HCT116 (cell line): ENCODE measurements at regions not wholly inside any gene's neighbourhood (a gene's known extent, or its start where the extent isn't known, plus 50 kb on each side); places are given as distances from the start of the nearest gene placed in this dataset.

Source experiments
- ATAC-seq: fragments of 200-7000 bp; cut with Tn5 transposase; 2 replicates; pipeline ENCODE4 v1.9.1; 2020; ENCODE audit warnings: mild to moderate bottlenecking, moderate library complexity
- BruUV-seq: library from RNA; stranded (reverse); fragments of 400-500 nt; replicated peaks from 2 replicates; lab custom pipeline; 2021; lab: Mats Ljungman, UMichigan
- CTCF ChIA-PET: fragments of 300-600 bp; sonication (Branson Sonifier 250); formaldehyde crosslinking; loops from one replicate; lab custom pipeline; 2021; ENCODE audit warnings: antibody characterized with exemption; lab: Charles Lee
- POLR2A ChIA-PET: fragments of 300-600, 350-600 bp; sonication (Branson Sonifier 250); formaldehyde crosslinking; loops from one replicate; lab custom pipeline; 2021; ENCODE audit warnings: antibody characterized with exemption; lab: Charles Lee
- RAD21 ChIA-PET, 2 experiments: fragments of 300-600 bp; sonication (Branson Sonifier 250); formaldehyde crosslinking; loops; one replicate each; lab custom pipeline; 2023; ENCODE audit warnings: low total read pairs in 2 of 2; ENCODE audit not compliant: uncharacterized antibody in 2 of 2, unreplicated experiment in 2 of 2, low non-redundant PET in 1 of 2; lab: Charles Lee
- DNase-seq: peaks from one replicate; pipeline ENCODE4 v3.0.0-alpha.2; 2010; ENCODE audit warnings: low read depth, low spot score
- H2AFZ ChIP-seq: fragments of 200-600 bp; shearing (Covaris generic), sonication (generic); 2 replicates; pipeline ENCODE4 v1.6.1; 2017; ENCODE audit warnings: low read depth, mixed run types, mixed read lengths, antibody characterized with exemption, low read length; ENCODE audit not compliant: poor library complexity, severe bottlenecking
- H3K27ac ChIP-seq: 2 replicates; pipeline ENCODE4 v1.5.1; 2012; ENCODE audit warnings: low read depth, low read length
- H3K27me3 ChIP-seq: fragments of 200-600 bp; sonication (generic); 2 replicates; pipeline ENCODE4 v1.6.1; 2016; ENCODE audit warnings: mixed run types, low read length, mixed read lengths; ENCODE audit not compliant: insufficient read depth
- H3K36me3 ChIP-seq, 2 experiments: fragments of 200-500 bp in 1 of 2; fragments of 200-600 bp in 1 of 2; sonication (Bioruptor generic) in 1 of 2; sonication (generic) in 1 of 2; 2 replicates each; pipeline versions ENCODE4 v1.5.1 to v1.6.1; 2014 to 2016; ENCODE audit warnings: low read length in 2 of 2, inconsistent platforms in 1 of 2, mixed read lengths in 1 of 2, mixed run types in 1 of 2; ENCODE audit not compliant: insufficient read depth in 2 of 2, control insufficient read depth in 1 of 2
- H3K4me1 ChIP-seq, 2 experiments: fragments of 200-600 bp in 1 of 2; sonication (generic) in 1 of 2; 2 replicates each; pipeline versions ENCODE4 v1.5.1 to v1.6.1; 2012 to 2017; ENCODE audit warnings: low read length in 2 of 2, inconsistent platforms in 1 of 2, mild to moderate bottlenecking in 1 of 2, mixed read lengths in 1 of 2, mixed run types in 1 of 2, moderate library complexity in 1 of 2; ENCODE audit not compliant: insufficient read depth in 2 of 2, control insufficient read depth in 1 of 2
- H3K4me2 ChIP-seq: fragments of 200-600 bp; sonication (generic); 2 replicates; pipeline ENCODE4 v1.6.1; 2017; ENCODE audit warnings: mixed run types, low read length, mixed read lengths
- H3K4me3 ChIP-seq, 2 experiments: fragments of 200-600 bp in 1 of 2; sonication (generic) in 1 of 2; replicated peaks in 1 of 2; 2 replicates each; pipeline ENCODE4 v1.5.1; 2011 to 2016; ENCODE audit warnings: low read length in 2 of 2, control low read depth in 1 of 2, low read depth in 1 of 2, mild to moderate bottlenecking in 1 of 2, mixed read lengths in 1 of 2, mixed run types in 1 of 2
- H3K79me2 ChIP-seq: fragments of 200-600 bp; sonication (generic); 2 replicates; pipeline ENCODE4 v1.6.1; 2017; ENCODE audit warnings: mild to moderate bottlenecking, mixed run types, low read length, moderate library complexity, mixed read lengths; ENCODE audit not compliant: insufficient read depth
- H3K9ac ChIP-seq: fragments of 200-600 bp; sonication (generic); 2 replicates; pipeline ENCODE4 v1.6.1; 2016; ENCODE audit warnings: low read length, mixed read lengths
- H3K9me2 ChIP-seq: fragments of 200-600 bp; sonication (generic), shearing (Covaris generic); 2 replicates; pipeline ENCODE4 v1.6.1; 2017; ENCODE audit warnings: mixed run types, mild to moderate bottlenecking, moderate library complexity; ENCODE audit not compliant: insufficient read depth
- H3K9me3 ChIP-seq, 2 experiments: fragments of 200-500 bp in 1 of 2; fragments of 200-600 bp in 1 of 2; sonication (Bioruptor generic) in 1 of 2; sonication (generic) in 1 of 2; 2 replicates each; pipeline ENCODE4 v1.6.1; 2014 to 2017; ENCODE audit warnings: low read length in 2 of 2, mixed read lengths in 2 of 2, inconsistent platforms in 1 of 2, low read depth in 1 of 2, mild to moderate bottlenecking in 1 of 2, mixed run types in 1 of 2, moderate library complexity in 1 of 2; ENCODE audit not compliant: control insufficient read depth in 1 of 2, insufficient read depth in 1 of 2
- H4K20me1 ChIP-seq: fragments of 200-600 bp; sonication (generic), shearing (Covaris generic); 2 replicates; pipeline ENCODE4 v1.6.1; 2017; ENCODE audit warnings: mixed run types, mild to moderate bottlenecking, moderate library complexity; ENCODE audit not compliant: insufficient read depth
- CEBPB ChIP-seq: IDR thresholded peaks from 2 replicates; pipeline ENCODE4 v1.6.1; 2012; ENCODE audit warnings: low read depth
- CTCF ChIP-seq, 3 experiments: fragments of 200-600 bp in 1 of 3; sonication (generic) in 1 of 3; IDR thresholded peaks in 2 of 3; conservative IDR thresholded peaks in 1 of 3; 2 replicates each; pipeline ENCODE4 v1.5.1; 2012 to 2017; ENCODE audit warnings: low read depth in 2 of 3, low read length in 2 of 3, antibody characterized with exemption in 1 of 3, borderline replicate concordance in 1 of 3, control low read depth in 1 of 3, mild to moderate bottlenecking in 1 of 3, mixed read lengths in 1 of 3, mixed run types in 1 of 3, moderate library complexity in 1 of 3; ENCODE audit not compliant: insufficient read depth in 1 of 3
- EGR1 ChIP-seq: IDR thresholded peaks from 2 replicates; pipeline ENCODE4 v1.6.1; 2012; ENCODE audit warnings: low read depth
- ELF1 ChIP-seq: IDR thresholded peaks from 2 replicates; pipeline ENCODE4 v1.6.1; 2012; ENCODE audit warnings: low read depth, borderline replicate concordance
- FOSL1 ChIP-seq: IDR thresholded peaks from 2 replicates; pipeline ENCODE4 v1.6.1; 2012; ENCODE audit warnings: low read depth
- JUND ChIP-seq: IDR thresholded peaks from 2 replicates; pipeline ENCODE4 v1.6.1; 2012
- MAX ChIP-seq: IDR thresholded peaks from 2 replicates; pipeline ENCODE4 v1.6.1; 2012
- POLR2AphosphoS5 ChIP-seq: IDR thresholded peaks from 2 replicates; pipeline ENCODE4 v1.6.1; 2011; ENCODE audit warnings: mild to moderate bottlenecking, low read depth, low read length, moderate library complexity
- RAD21 ChIP-seq: IDR thresholded peaks from 2 replicates; pipeline ENCODE4 v1.6.1; 2012; ENCODE audit warnings: low read depth, mild to moderate bottlenecking
- SP1 ChIP-seq: IDR thresholded peaks from 2 replicates; pipeline ENCODE4 v1.6.1; 2012; ENCODE audit warnings: low read depth
- TCF7L2 ChIP-seq: IDR thresholded peaks from 2 replicates; pipeline ENCODE4 v1.7.0; 2011; ENCODE audit warnings: borderline replicate concordance, inconsistent platforms; ENCODE audit not compliant: insufficient read depth, insufficient read length; ENCODE audit errors: extremely low read depth
- ZBTB33 ChIP-seq: IDR thresholded peaks from 2 replicates; pipeline ENCODE4 v1.6.1; 2011; ENCODE audit warnings: mild to moderate bottlenecking, low read length, moderate library complexity; ENCODE audit not compliant: insufficient replicate concordance; ENCODE audit errors: extremely low read depth
- ZNF274 ChIP-seq: fragments of 200-500 bp; sonication (Bioruptor generic); IDR thresholded peaks from 2 replicates; pipeline ENCODE4 v1.6.1; 2014; ENCODE audit warnings: mild to moderate bottlenecking, low read depth, low read length, inconsistent platforms
- intact Hi-C: fragments of 100-400 bp; cut with micrococcal nuclease; formaldehyde crosslinking; loops from 2 replicates; pipeline ENCODE4 v1.10.0; 2022
- TF ChIP-seq, protein P1 (sequence below): IDR thresholded peaks from 2 replicates; pipeline ENCODE4 v1.6.1; 2012; ENCODE audit warnings: low read depth

- Histone ChIP-seq H3K4me3 (no peak overlapping the region), H4K20me1 (no peaks in the 10 kb centered on the region), H3K79me2 (no peaks in the 10 kb centered on the region), H3K36me3 (no peaks in the 10 kb centered on the region), H3K4me1 (no peaks in the 10 kb centered on the region), H3K9ac (no peak overlapping the region), H3K27me3 (no peaks in the 10 kb centered on the region), H3K4me2 (no peak overlapping the region), H3K9me2 (no peaks in the 10 kb centered on the region), H3K9me3 (no peaks in the 10 kb centered on the region), H2AFZ (no peak overlapping the region), H3K27ac (no peak overlapping the region)
- ChIA-PET CTCF (no interaction called here), RAD21 (no interaction called here), POLR2A (no interaction called here)
- intact Hi-C loops = no loop called here
- BruUV-seq = no TSS peak
- ATAC-seq (no peak), DNase-seq (no peak)
- TF ChIP-seq SP1 (no peak), RAD21 (no peak), ZNF274 (no peak), ZBTB33 (no peak), ELF1 (no peak), FOSL1 (no peak), CEBPB (no peak), MAX (no peak), POLR2AphosphoS5 (no peak), JUND (no peak), TCF7L2 (no peak), CTCF (IDR thresholded peaks at IDR 0.05 in 2 of 3, conservative IDR thresholded peaks at IDR 0.05 in 1 of 3; ENCODE audit: borderline replicate concordance in 1 of 3, insufficient read depth in 1 of 3, low read depth in 2 of 3, low read length in 2 of 3) (no peak), EGR1 (no peak)
- TF ChIP-seq, protein P1, sequence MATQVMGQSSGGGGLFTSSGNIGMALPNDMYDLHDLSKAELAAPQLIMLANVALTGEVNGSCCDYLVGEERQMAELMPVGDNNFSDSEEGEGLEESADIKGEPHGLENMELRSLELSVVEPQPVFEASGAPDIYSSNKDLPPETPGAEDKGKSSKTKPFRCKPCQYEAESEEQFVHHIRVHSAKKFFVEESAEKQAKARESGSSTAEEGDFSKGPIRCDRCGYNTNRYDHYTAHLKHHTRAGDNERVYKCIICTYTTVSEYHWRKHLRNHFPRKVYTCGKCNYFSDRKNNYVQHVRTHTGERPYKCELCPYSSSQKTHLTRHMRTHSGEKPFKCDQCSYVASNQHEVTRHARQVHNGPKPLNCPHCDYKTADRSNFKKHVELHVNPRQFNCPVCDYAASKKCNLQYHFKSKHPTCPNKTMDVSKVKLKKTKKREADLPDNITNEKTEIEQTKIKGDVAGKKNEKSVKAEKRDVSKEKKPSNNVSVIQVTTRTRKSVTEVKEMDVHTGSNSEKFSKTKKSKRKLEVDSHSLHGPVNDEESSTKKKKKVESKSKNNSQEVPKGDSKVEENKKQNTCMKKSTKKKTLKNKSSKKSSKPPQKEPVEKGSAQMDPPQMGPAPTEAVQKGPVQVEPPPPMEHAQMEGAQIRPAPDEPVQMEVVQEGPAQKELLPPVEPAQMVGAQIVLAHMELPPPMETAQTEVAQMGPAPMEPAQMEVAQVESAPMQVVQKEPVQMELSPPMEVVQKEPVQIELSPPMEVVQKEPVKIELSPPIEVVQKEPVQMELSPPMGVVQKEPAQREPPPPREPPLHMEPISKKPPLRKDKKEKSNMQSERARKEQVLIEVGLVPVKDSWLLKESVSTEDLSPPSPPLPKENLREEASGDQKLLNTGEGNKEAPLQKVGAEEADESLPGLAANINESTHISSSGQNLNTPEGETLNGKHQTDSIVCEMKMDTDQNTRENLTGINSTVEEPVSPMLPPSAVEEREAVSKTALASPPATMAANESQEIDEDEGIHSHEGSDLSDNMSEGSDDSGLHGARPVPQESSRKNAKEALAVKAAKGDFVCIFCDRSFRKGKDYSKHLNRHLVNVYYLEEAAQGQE = no peak
Observed at GRCh38 chr5:72633649-72634048, 126.4 kb upstream of the ZNF366 start.
